Right forelimb (tissue), 1 donor: ENCODE measurements at regions not wholly inside any gene's neighbourhood (a gene's known extent, or its start where the extent isn't known, plus 50 kb on each side); places are given as distances from the start of the nearest gene placed in this dataset.

Experiments used
- DNase-seq: peaks from one replicate; pipeline ENCODE4 v3.0.0-alpha.2; 2018

DNA sequence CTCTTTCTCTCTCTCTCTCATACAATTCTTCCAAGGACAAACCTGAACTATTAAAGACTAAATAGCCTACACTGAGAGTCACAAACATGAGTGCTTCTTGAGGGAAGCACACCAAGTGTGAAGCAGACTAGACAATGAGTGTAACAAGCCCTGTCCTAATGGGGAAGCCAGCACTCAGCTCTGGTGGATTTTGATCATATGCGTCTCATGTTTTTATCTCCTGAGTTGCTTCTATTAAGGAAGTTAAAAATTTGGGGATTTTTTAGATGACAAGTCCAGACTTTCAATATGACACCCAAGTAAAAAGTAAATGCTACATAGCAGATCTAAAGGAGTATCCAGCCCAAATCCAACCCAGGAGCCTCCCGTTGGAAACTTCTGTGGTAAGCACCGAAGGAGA lies 437.8 kb downstream of the RFC3 start:
- DNase-seq = no peak

DNA sequence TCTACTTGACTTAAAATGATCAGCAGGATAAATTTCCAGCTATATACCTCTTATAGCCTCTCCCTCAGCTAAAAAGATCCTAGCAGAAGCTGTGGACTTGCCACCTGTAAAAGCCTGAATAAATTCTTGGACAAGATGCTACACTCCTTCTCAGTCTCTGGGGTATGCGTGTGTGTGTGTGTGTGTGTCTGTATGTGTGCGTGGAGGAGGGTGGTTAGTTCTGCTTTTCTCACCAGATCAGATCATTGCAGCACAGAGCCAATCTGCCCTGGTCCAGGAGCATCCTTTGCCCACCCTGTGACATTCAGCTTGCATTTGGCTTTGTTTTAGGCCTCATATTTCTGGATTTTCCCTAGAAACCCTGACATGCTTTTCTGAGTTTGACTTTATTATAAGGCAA lies 438.3 kb downstream of the RFC3 start:
- no peak for DNase-seq

DNA sequence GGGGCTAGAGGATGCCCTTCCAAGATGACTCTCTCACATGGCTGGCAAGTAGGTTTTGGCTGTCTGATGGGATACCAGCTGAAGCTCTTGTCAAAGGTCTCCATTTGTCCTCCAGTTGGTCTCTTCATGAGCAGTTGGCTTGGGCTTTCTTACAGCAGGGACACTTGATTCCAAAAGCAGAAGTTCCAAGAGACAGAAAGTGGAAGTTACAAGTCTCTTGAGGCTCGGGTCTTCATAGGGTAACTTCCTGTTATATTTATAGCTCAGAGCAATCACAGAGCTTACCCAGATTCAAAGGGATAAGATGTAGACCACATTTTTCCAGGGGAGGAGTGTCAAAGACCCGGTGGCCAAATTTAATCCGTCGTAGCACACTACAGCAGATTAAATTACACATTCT lies 440.0 kb downstream of the RFC3 start:
- DNase-seq = no peak

DNA sequence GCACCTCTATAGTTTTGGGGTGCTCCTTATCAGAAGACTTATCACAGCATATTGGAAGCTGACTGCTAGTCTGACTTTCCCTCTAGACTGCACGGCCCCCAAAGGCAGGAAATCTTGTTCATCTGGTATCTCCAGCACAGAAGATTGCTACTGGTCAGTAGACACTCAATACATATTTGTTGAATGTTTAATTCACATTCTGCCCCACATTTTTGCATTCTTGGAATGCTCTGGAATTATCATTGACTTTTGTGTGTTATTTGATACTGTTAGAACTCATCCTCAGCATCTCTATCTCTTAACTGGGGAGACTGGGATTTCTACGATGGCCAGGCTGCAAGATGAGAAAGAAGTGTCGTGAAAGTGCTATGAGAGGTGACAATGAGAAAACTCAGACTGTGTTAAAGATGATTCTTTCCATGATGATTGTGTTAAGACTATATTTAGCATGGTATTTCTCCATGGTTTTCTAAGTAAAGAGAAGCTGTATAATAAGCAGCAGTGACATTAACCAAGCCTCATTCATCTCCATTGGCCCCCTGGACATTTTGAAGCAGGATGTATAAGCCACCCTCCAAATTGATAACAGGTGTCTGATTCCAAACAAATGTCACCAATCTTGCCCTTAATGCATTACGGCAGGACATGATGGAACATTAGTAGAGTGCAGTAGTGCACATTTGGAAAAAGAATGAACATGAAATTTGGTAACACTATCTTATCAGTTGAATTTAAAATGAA lies 440.9 kb downstream of the RFC3 start:
- no peak for DNase-seq

DNA sequence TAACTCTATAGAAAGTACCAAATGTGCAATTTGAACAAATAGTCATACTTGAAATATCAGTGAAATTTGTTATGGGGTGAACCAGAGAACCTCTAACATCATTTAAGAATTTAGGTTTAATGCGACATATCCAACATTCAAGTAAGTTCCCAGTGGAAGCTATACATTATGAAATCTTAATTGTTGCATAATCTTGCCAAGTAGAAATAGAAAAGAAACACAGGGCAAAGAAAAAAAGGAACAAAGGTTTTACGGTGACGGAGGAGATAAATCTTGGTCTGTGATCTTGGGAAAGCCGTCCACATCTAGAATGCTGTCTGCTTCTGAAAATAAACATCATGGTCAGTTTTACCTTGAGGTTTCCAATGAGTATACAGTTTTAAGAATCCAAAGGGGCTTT lies 445.7 kb downstream of the RFC3 start:
- DNase-seq = no peak

DNA sequence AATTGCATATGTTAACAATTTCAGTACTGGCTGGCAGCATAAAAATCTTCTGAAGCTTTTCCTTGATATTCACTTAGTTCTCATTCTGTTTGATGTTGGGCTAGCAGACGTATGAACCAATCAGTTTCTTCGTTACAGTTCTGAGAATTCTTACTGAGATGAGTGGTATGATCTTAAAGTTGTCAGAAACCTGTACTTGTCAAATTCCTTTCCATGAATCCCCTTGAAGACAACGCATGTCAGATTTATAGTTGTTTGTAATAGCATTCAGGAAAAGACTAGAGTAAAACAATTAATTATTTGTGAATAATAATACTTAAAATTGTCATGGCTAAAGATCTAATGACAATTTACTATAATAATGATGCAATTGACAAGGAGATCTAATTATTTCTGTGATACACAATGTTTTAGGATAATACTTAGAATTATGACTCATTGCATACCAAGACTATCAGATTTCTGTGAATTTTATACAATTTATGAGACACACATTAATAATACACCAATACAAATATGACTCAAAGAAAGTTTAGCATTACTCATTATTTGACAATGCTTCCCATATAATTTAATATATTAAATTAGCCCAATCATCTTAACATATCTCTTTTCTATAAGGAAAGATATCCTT lies 447.2 kb downstream of the RFC3 start:
- no peak for DNase-seq

DNA sequence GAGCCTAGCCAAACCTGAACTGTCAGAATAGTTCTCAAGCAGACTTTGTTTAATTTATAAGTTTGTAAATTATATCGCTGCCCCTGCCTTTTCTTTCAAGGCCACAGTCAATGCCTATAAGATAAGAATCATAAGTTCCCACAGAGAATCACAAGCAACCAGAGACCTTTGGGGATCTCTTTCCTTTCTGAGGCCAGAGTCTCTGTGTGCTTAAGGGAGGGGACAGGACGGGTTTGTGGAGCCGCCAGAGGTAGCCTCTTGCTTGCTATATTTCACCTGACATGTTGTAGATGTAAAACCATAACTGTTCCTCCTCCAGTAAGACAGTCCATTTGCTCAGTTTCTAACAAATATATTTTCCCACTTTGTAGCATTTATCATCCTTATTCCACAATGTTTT lies 458.8 kb downstream of the RFC3 start:
- DNase-seq = no peak

DNA sequence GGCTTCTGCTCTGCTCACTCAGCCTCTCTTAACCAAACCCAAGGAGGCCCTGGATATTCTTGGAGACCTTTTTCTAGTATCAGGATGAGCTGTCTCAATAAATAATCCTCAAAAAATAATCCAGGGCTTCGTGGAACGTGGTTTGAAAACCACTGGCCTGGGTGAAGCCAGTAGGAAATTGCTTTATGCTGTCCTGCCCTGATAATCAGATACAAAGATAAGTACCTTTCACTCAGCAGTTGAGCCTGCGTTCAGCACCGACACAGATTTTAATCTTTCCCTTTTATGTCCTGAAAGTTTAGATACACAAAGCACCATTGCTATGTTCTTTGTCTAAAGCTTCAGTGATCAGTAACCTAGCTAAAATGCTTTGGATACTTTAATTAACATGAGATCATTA lies 460.0 kb downstream of the RFC3 start:
- no peak for DNase-seq

DNA sequence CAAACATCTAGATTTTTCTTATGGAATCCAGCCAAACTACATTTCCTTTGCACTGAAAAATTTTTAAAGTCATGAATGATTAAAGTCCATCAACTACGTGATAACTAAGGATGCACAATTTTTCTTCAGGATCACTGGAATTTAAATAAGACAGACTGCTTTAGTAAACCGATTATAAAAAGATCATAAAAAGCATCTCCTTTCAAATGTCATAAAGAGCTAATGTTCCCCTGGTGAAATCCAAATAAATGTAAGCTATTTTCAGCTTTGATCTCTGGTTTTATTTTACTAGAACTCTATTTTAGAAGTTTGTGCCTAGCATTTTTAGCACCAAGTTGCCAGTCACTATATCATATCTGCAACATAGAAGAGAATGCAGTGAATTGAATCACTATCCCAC lies 460.8 kb downstream of the RFC3 start:
- no peak for DNase-seq

DNA sequence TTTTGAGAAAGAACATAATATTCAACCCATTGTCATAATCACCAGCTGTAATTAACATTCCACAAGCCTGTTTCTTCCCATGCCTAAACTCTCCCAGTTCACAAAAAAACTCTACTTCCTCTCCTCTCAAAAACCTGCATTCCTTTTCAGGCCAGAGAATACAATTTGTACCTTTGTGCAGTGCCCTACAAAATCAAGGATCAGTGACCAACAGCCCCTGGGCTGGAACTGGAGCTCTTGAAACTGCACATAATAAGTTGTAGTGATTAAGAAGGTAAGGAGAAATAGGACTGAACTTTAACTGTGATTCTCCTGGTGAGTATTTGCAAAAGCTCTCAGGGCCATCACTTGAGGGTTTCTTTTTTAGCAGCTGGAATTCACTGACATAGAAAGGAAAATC lies 472.7 kb downstream of the RFC3 start:
- no peak for DNase-seq

DNA sequence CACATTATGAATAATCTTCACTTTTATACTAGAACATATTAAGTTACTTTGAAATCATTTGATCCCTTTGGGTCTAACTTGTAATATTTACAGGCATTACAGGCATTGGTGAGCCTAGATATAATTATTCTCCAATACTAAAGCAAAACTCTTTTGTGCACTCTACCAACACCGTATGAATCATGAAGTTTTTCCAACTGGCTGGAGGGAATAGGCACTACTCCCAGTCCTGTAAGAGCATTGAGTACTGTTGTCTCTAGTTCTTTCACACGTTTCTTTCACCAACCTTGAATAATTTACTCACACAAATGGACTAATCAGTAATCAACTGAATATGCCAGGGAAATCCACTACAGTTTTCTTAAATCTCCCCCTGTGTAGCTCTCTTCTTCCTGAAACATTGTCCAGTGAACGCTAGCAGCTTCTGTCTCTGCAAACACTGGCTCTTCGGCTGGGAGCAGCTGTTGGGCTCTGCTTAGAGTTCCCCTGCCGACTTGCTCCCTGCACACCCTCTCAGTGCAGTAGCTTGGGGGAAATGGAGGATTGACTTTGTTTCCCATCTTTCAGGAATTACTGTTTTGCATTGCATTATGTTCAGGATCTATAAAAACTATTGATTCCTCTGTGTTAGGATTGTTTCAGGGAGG lies 476.7 kb downstream of the RFC3 start:
- no peak for DNase-seq

DNA sequence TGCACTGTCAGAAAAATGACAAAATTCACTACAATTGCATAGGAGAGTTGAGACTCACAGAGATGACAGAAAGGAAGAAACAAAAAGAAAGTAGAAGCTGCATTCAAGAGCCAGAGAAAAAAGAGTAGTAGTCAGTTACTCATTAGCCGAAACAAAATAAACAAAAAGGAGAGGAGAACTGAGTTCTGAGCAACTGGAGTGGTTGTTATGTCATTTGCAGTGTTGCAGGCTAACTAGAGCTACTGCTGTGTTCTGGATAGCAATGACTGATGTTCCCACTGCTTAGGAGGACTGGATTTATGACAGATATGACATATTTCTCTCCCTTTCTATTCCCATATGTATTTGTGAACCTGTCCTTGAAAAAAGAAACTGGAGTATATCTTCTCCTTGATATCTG lies 482.6 kb downstream of the RFC3 start:
- no peak for DNase-seq

DNA sequence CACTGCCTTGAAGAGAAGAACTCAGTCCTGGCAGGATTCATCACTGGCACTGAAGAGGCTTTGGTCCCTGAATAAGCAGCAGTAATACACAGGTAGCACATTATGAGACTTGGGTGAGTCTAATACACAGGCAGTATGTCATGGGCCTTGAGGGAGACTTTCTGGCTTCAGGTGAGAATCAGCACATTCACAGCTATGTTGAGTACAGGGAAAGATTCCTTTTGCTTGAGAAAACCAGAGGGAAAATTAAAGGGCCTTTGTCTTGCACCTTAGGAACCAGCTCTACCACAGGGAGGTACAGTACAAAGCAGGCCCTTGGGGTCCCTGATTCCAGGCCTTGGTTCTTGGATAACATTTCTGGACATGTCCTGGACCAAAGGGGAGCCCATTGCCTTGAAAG lies 484.6 kb downstream of the RFC3 start:
- no peak for DNase-seq

DNA sequence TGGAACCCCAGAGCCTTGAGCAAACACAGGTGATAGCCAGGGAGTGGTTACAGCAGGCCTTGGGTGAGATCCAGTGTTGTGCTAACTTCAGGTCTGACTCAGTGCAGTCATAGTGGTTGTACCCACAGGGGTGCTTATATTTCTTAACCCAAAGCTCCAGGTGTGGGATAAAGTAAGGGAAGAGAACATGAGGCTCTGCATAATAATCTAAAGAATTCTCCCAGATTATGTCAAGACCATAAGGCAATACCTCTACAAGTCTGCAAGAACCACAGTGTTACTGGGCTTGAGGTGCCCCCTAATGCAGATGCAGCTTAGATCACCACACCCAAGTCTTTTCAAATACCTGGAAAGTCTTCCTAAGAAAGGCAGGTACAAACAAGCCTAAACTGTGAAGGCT lies 485.4 kb downstream of the RFC3 start:
- no peak for DNase-seq

DNA sequence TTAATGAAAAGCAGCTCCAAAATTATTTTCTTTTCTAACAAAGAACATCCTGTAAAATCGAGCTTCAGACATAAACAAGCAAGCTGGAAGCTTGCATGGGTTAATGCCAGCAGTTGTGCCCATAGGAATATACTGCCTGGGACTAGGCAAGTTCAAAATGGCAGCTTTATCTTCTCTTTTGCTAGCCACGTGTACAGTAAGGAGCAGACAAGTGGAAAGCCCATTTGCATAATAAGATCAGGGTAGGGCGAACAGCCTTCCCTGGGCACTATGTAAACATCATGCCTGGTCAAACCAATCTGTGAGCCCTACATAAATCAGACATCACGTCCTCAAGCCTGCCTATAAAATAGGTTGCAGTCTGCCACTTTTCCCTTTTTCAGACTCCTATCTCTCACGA lies 489.7 kb downstream of the RFC3 start:
- no peak for DNase-seq

DNA sequence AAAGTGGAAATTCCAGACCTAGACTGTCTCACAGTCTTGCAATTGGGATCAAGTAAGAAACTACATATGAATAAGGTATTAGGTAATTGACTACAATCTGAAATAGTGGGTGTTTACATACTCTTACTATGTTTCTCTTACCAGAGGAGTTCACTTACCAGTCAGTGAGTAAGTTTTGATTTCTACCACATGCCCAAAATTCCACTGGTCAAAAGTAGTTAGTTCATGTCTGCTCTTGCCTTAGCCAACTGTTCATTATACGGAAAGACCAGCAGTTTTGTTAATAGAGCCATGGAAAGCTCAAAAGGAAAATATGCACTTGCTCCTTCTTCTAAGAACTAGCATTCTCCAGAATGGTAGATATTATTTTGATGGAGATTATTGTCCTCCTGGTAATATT lies 490.8 kb downstream of the RFC3 start:
- DNase-seq = no peak

DNA sequence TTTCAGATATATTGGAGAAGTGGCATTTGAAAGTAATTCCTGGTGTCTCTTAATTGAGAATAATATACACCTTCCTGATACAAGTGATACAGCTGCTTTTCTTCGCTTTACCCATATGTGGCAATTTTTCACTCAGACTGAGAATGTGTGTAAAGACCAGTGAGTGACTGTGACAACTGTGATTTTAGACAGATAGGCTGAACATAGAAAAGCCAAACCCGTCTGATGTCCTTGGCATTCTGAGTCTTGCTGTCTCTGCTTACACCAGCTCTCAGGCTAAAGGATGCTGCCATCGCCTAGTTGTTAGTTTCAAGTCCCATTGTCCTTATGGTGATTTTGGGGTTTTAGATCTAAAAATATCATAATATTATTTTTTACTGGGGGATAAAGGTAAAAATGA lies 492.6 kb downstream of the RFC3 start:
- no peak for DNase-seq

DNA sequence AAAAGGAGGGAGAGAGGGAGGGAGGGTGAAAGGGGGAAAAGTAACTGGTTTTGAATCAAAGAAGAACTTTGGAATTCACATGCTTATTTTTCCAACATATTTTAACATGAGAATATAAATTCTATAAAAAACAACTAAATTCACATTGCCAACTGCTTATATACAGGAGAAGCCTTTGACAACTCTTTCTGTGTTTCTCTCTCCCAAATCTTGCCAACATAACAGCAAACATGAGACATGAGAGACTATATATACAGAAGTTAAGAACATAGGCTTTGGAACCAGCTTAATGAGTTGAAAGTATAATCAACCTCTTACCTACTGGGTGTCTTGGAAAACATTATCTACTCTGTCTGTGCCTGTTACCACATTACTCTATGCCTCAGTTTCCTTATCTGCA lies 493.3 kb downstream of the RFC3 start:
- no peak for DNase-seq

DNA sequence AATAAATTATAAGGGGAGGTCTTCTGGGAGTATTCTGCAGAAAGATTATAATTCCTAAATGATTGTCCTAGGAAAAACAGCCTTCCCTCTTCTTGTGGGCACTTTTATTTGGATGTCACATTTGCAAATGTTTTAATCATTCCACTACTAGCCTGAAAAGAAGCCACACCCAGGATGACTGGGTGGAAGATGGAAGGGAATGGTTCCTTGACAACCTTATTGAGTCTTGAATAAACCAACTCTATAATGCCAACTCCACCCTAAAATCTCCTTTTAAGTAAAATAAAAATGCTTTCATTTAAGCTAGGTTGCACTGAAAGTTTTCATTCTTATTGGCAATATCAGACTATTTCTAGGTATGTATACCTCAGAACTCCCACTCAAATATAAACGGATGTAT lies 494.6 kb downstream of the RFC3 start:
- no peak for DNase-seq

DNA sequence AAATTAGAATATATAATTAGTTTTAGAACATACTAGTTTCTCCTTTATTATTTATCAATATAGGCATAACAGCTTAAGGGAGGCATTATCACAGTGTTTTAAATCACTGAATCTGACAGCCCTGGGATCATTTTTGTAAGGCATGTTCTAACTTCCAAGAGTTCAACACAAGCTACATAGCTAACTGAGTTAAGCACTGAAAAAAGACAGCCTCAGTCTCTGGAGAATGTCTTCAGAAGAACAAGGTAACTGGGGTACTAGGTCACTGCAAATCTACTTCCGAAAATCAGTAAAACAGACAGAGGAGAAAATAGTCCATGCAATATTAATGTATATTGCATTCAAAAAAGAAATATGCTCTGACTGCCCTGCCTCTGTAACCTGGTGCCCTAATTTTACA lies 502.1 kb downstream of the RFC3 start:
- DNase-seq = no peak

DNA sequence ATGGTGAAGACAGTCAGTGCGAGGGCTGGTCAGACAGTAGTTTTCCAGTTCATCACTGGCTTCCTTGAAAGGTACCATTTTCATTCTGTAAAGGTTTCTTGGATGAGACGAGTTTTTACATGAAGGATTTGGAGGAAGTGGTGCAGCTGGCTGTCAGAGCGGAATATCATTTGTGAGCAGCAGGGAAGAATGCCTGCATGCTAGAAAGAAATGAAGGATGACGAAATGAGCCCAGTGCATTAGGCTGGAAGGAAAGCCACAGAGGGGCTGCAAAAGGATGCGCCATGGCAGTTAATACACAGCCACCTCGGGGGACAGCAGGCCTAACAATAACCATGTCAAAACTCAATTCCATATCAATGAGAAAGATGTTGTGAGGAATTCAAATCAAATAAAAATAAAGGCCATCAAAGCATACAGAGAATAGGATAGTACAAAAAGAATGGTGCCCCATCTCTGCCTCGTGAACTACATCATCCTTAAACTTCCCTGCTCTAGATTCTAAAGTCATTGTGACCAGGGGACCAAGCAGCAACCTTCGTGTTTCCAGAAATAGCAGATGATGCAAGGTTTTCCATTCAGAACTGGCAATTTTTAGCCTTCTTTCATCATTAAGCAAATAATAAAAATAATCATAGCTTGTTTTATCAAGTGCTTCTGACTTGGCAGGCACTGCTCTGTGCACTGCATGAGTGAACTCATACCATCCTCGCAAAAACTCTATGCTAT lies 504.2 kb downstream of the RFC3 start:
- DNase-seq = no peak

DNA sequence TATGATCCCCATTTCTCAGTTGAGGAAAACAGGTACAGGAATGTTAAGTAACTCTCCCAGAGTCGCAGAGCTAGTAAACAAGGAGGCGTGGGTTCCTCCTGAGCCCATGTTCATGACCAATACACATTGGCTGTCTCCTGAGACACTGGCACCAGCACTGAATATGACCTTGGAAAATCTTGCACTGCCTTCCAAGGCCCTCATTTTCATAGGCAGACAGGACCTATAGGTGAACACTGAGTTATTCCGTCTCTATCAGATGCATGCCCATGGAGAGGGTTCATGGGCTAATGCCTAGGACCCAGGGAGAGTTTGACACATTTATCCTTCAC lies 504.8 kb downstream of the RFC3 start:
- DNase-seq = no peak

DNA sequence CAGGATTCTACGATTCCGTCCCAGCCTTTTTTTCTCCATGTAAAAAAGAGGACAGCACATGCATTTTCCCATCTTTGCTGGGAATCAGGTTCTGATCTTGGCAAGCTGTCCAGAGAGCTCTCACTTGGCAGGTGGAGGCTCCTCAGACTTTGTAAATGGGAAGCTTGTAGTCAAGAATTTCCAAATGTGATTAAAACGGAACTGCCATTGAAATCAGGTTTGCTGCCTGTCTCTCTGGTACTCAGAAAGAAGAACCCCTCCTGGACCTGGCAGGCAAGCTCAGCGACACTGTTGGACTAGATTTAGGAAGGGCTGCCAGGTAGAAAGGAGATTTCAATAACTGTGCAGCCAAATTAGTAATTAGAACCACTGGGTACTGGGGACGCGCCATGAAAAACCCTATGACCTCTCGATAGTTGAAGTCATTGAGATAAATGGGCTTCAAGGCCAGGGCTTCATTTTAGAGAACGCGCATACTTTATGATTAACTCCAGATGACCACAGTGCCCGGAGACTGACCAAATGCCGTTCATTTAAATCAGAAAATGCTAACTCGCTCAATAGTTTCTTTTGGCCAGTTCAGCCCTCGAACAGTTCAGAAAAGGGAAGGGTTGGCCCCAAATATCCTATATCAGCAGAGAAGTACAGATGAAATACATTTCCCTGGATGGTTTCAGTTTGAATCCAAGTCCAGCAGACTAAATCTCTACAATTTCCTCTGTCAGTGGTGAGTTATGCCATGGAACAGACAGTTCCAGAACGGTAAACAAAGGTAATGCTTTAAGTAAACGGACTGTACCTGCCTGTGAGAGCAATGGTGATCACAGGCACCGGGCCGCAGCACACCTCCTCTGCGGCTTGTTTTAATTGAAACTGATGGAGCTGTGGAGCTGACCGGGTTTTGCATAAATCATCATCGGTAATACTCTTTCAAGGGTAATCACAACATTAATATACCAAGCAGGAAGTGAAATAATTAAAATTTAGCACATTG lies 517.4 kb downstream of the RFC3 start:
- no peak for DNase-seq
